H1 (cell line): ENCODE measurements at regions not wholly inside any gene's neighbourhood (a gene's known extent, or its start where the extent isn't known, plus 50 kb on each side); places are given as distances from the start of the nearest gene placed in this dataset.

Source experiments
- JUND ChIP-seq: IDR thresholded peaks from 2 replicates; pipeline ENCODE4 v1.6.1; 2011; ENCODE audit warnings: mild to moderate bottlenecking, improper control_type of control experiment, low read length
- SIRT6 ChIP-seq: IDR thresholded peaks from one replicate; pipeline ENCODE4 v1.7.1; 2012; ENCODE audit warnings: low read length, inconsistent platforms
- TF ChIP-seq, protein P1 (sequence below): fragments of 300-600 bp; sonication (generic); IDR thresholded peaks from 2 replicates; pipeline ENCODE4 v1.7.1; 2012; ENCODE audit warnings: low read length, moderate library complexity, mild to moderate bottlenecking, inconsistent platforms; ENCODE audit not compliant: insufficient replicate concordance
- TF ChIP-seq, protein P2 (sequence below): IDR thresholded peaks from 2 replicates; pipeline ENCODE4 v1.6.1; 2011; ENCODE audit warnings: low read length, improper control_type of control experiment

DNA sequence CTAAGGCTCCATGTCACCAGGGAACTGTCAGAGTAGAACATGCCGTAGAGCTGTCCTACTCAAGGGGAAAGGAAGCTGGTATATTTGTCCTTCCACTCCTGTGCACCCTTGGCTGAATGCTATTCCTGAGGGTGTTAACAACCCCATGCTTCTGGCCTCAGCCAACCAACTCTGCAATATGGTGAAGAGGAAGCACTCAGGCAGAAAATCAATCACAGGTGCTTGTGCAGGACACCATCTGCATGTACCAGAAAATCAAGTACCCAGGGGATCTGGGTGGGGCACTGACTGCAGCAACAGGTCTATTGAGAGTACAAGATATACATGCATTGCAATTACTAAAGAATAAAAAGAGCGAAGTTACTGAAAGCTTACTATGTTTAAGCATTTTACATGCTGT, 51.4 kb upstream of the NEK6 start (continued):
- TF ChIP-seq, protein P1, sequence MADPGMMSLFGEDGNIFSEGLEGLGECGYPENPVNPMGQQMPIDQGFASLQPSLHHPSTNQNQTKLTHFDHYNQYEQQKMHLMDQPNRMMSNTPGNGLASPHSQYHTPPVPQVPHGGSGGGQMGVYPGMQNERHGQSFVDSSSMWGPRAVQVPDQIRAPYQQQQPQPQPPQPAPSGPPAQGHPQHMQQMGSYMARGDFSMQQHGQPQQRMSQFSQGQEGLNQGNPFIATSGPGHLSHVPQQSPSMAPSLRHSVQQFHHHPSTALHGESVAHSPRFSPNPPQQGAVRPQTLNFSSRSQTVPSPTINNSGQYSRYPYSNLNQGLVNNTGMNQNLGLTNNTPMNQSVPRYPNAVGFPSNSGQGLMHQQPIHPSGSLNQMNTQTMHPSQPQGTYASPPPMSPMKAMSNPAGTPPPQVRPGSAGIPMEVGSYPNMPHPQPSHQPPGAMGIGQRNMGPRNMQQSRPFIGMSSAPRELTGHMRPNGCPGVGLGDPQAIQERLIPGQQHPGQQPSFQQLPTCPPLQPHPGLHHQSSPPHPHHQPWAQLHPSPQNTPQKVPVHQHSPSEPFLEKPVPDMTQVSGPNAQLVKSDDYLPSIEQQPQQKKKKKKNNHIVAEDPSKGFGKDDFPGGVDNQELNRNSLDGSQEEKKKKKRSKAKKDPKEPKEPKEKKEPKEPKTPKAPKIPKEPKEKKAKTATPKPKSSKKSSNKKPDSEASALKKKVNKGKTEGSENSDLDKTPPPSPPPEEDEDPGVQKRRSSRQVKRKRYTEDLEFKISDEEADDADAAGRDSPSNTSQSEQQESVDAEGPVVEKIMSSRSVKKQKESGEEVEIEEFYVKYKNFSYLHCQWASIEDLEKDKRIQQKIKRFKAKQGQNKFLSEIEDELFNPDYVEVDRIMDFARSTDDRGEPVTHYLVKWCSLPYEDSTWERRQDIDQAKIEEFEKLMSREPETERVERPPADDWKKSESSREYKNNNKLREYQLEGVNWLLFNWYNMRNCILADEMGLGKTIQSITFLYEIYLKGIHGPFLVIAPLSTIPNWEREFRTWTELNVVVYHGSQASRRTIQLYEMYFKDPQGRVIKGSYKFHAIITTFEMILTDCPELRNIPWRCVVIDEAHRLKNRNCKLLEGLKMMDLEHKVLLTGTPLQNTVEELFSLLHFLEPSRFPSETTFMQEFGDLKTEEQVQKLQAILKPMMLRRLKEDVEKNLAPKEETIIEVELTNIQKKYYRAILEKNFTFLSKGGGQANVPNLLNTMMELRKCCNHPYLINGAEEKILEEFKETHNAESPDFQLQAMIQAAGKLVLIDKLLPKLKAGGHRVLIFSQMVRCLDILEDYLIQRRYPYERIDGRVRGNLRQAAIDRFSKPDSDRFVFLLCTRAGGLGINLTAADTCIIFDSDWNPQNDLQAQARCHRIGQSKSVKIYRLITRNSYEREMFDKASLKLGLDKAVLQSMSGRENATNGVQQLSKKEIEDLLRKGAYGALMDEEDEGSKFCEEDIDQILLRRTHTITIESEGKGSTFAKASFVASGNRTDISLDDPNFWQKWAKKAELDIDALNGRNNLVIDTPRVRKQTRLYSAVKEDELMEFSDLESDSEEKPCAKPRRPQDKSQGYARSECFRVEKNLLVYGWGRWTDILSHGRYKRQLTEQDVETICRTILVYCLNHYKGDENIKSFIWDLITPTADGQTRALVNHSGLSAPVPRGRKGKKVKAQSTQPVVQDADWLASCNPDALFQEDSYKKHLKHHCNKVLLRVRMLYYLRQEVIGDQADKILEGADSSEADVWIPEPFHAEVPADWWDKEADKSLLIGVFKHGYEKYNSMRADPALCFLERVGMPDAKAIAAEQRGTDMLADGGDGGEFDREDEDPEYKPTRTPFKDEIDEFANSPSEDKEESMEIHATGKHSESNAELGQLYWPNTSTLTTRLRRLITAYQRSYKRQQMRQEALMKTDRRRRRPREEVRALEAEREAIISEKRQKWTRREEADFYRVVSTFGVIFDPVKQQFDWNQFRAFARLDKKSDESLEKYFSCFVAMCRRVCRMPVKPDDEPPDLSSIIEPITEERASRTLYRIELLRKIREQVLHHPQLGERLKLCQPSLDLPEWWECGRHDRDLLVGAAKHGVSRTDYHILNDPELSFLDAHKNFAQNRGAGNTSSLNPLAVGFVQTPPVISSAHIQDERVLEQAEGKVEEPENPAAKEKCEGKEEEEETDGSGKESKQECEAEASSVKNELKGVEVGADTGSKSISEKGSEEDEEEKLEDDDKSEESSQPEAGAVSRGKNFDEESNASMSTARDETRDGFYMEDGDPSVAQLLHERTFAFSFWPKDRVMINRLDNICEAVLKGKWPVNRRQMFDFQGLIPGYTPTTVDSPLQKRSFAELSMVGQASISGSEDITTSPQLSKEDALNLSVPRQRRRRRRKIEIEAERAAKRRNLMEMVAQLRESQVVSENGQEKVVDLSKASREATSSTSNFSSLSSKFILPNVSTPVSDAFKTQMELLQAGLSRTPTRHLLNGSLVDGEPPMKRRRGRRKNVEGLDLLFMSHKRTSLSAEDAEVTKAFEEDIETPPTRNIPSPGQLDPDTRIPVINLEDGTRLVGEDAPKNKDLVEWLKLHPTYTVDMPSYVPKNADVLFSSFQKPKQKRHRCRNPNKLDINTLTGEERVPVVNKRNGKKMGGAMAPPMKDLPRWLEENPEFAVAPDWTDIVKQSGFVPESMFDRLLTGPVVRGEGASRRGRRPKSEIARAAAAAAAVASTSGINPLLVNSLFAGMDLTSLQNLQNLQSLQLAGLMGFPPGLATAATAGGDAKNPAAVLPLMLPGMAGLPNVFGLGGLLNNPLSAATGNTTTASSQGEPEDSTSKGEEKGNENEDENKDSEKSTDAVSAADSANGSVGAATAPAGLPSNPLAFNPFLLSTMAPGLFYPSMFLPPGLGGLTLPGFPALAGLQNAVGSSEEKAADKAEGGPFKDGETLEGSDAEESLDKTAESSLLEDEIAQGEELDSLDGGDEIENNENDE: no peak
- TF ChIP-seq, protein P2, sequence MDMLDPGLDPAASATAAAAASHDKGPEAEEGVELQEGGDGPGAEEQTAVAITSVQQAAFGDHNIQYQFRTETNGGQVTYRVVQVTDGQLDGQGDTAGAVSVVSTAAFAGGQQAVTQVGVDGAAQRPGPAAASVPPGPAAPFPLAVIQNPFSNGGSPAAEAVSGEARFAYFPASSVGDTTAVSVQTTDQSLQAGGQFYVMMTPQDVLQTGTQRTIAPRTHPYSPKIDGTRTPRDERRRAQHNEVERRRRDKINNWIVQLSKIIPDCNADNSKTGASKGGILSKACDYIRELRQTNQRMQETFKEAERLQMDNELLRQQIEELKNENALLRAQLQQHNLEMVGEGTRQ: no peak
- TF ChIP-seq JUND: no peak
- no peak for TF ChIP-seq SIRT6
- TF ChIP-seq, all 59 proteins: peak for 0
